H1 (cell line): ENCODE measurements at regions not wholly inside any gene's neighbourhood (a gene's known extent, or its start where the extent isn't known, plus 50 kb on each side); places are given as distances from the start of the nearest gene placed in this dataset.
"Not testable (repeated sequence)": the region's sequence is repeated elsewhere in the genome, so short reads cannot be mapped to it uniquely, and the experiment has no call there.

Experiments used
- CTCF ChIA-PET: fragments of 300-600 bp; sonication (Branson Sonifier 250); formaldehyde crosslinking; loops from one replicate; lab custom pipeline; 2021; ENCODE audit not compliant: partially characterized antibody; lab: Charles Lee
- POLR2A ChIA-PET: fragments of 300-600 bp; sonication (Branson Sonifier 250); formaldehyde crosslinking; loops from one replicate; lab custom pipeline; 2021; ENCODE audit warnings: inconsistent platforms; ENCODE audit not compliant: partially characterized antibody; lab: Charles Lee
- DNase-seq, 2 experiments: peaks; one replicate each; pipeline versions ENCODE4 v3.0.0 to v3.0.0-alpha.2; 2010 to 2022; ENCODE audit warnings: low spot score in 2 of 2, low read depth in 1 of 2, mixed read lengths in 1 of 2
- FAIRE-seq: peaks from 2 replicates; lab custom pipeline; 2011; peaks lifted over from hg19 to GRCh38; lab: Jason Lieb, UNC
- H2AFZ ChIP-seq: 2 replicates; pipeline ENCODE4 v1.8.1; 2012; ENCODE audit warnings: low read length, inconsistent platforms
- H2AK5ac ChIP-seq: 2 replicates; pipeline ENCODE4 v1.6.1; 2013; ENCODE audit warnings: low read depth, low read length
- H2BK120ac ChIP-seq: replicated peaks from 2 replicates; pipeline ENCODE3; 2013; ENCODE audit warnings: low read depth, low read length, inconsistent platforms
- H2BK12ac ChIP-seq: 2 replicates; pipeline ENCODE4 v1.6.1; 2013; ENCODE audit warnings: low read depth, low read length
- H2BK15ac ChIP-seq: 2 replicates; pipeline ENCODE4 v1.6.1; 2013; ENCODE audit warnings: low read length
- H2BK20ac ChIP-seq: 2 replicates; pipeline ENCODE4 v1.6.1; 2013; ENCODE audit warnings: low read length
- H2BK5ac ChIP-seq: 2 replicates; pipeline ENCODE4 v1.6.1; 2013; ENCODE audit warnings: low read depth, low read length
- H3K14ac ChIP-seq: 2 replicates; pipeline ENCODE4 v1.6.1; 2013; ENCODE audit warnings: inconsistent platforms; ENCODE audit not compliant: insufficient read length
- H3K18ac ChIP-seq: 2 replicates; pipeline ENCODE4 v1.6.1; 2013; ENCODE audit warnings: low read length; ENCODE audit errors: extremely low read depth
- H3K23ac ChIP-seq: 2 replicates; pipeline ENCODE4 v1.6.1; 2013; ENCODE audit warnings: inconsistent platforms; ENCODE audit not compliant: insufficient read length
- H3K23me2 ChIP-seq: 2 replicates; pipeline ENCODE4 v1.6.1; 2013; ENCODE audit warnings: low read depth, low read length
- H3K27ac ChIP-seq: 2 replicates; pipeline ENCODE4 v1.6.1; 2011; ENCODE audit warnings: low read depth, low read length, inconsistent platforms
- H3K27me3 ChIP-seq, 4 experiments: replicated peaks in 1 of 4; 1 replicate in 1 of 4; 2 replicates in 3 of 4; pipeline versions ENCODE4 v1.6.1 to v1.8.1; 2011 to 2013; ENCODE audit warnings: low read length in 3 of 4, mild to moderate bottlenecking in 3 of 4, inconsistent platforms in 2 of 4, mixed read lengths in 2 of 4, moderate library complexity in 1 of 4; ENCODE audit not compliant: control insufficient read depth in 3 of 4, insufficient read depth in 3 of 4; ENCODE audit errors: extremely low read depth in 1 of 4
- H3K36me3 ChIP-seq, 4 experiments: 2 replicates each; pipeline versions ENCODE4 v1.6.1 to v1.8.1; 2011 to 2013; ENCODE audit warnings: mild to moderate bottlenecking in 4 of 4, low read length in 3 of 4, moderate library complexity in 2 of 4, control low read depth in 1 of 4, inconsistent platforms in 1 of 4; ENCODE audit not compliant: insufficient read depth in 4 of 4, control insufficient read depth in 2 of 4
- H3K4ac ChIP-seq: replicated peaks from 2 replicates; pipeline ENCODE3; 2013; ENCODE audit warnings: low read length, low read depth, mixed read lengths, inconsistent platforms; ENCODE audit not compliant: insufficient read length
- H3K4me1 ChIP-seq, 4 experiments: replicated peaks in 1 of 4; 1 replicate in 1 of 4; 2 replicates in 3 of 4; pipeline versions ENCODE4 v1.6.1 to v1.8.1; 2011 to 2013; ENCODE audit warnings: low read length in 3 of 4, inconsistent platforms in 2 of 4, mixed read lengths in 1 of 4; ENCODE audit not compliant: insufficient read depth in 4 of 4, control insufficient read depth in 3 of 4
- H3K4me2 ChIP-seq, 2 experiments: 2 replicates each; pipeline versions ENCODE4 v1.6.1 to v1.8.1; 2011 to 2013; ENCODE audit warnings: low read depth in 2 of 2, low read length in 2 of 2, control low read depth in 1 of 2, inconsistent platforms in 1 of 2, mild to moderate bottlenecking in 1 of 2; ENCODE audit not compliant: insufficient read depth in 1 of 2
- H3K4me3 ChIP-seq, 4 experiments: fragments of 200-600, 300-600 bp in 1 of 4; sonication (generic), shearing (Covaris generic), sonication (Bioruptor Twin) in 1 of 4; 2 replicates each; pipeline versions ENCODE4 v1.5.1 to v1.8.1; 2011 to 2016; ENCODE audit warnings: low read length in 4 of 4, low read depth in 3 of 4, control low read depth in 2 of 4, inconsistent platforms in 2 of 4, mild to moderate bottlenecking in 2 of 4, mixed read lengths in 1 of 4, moderate library complexity in 1 of 4; ENCODE audit not compliant: insufficient read depth in 2 of 4; ENCODE audit errors: extremely low read depth in 1 of 4
- H3K56ac ChIP-seq: replicated peaks from 2 replicates; pipeline ENCODE3; 2013; ENCODE audit warnings: low read depth, mild to moderate bottlenecking, mixed read lengths, low read length, inconsistent platforms; ENCODE audit not compliant: insufficient read length
- H3K79me1 ChIP-seq: 2 replicates; pipeline ENCODE4 v1.6.1; 2013; ENCODE audit warnings: low read depth, low read length, control low read depth
- H3K79me2 ChIP-seq, 2 experiments: 2 replicates each; pipeline versions ENCODE4 v1.6.1 to v1.8.1; 2012 to 2013; ENCODE audit warnings: low read length in 2 of 2, mild to moderate bottlenecking in 2 of 2, inconsistent platforms in 1 of 2; ENCODE audit not compliant: insufficient read depth in 2 of 2, control insufficient read depth in 1 of 2
- H3K9ac ChIP-seq, 4 experiments: replicated peaks in 1 of 4; 1 replicate in 1 of 4; 2 replicates in 3 of 4; pipeline versions ENCODE4 v1.6.1 to v1.8.1; 2011 to 2013; ENCODE audit warnings: low read depth in 3 of 4, low read length in 3 of 4, control low read depth in 2 of 4, mild to moderate bottlenecking in 2 of 4, moderate library complexity in 2 of 4, inconsistent platforms in 1 of 4; ENCODE audit errors: extremely low read depth in 1 of 4
- H3K9me3 ChIP-seq, 2 experiments: 2 replicates each; pipeline versions ENCODE4 v1.6.1 to v1.8.1; 2012 to 2013; ENCODE audit warnings: mild to moderate bottlenecking in 2 of 2, moderate library complexity in 2 of 2, control low read depth in 1 of 2, inconsistent platforms in 1 of 2, low read depth in 1 of 2, low read length in 1 of 2, mixed read lengths in 1 of 2; ENCODE audit not compliant: insufficient read depth in 2 of 2
- H4K20me1 ChIP-seq, 2 experiments: replicated peaks in 1 of 2; 2 replicates each; pipeline versions ENCODE3 to v1.8.1; 2011 to 2013; ENCODE audit warnings: inconsistent platforms in 2 of 2, low read length in 2 of 2, mild to moderate bottlenecking in 1 of 2; ENCODE audit not compliant: insufficient read depth in 2 of 2, control insufficient read depth in 1 of 2
- H4K5ac ChIP-seq: 2 replicates; pipeline ENCODE4 v1.6.1; 2013; ENCODE audit warnings: low read length, low read depth, mixed read lengths, inconsistent platforms; ENCODE audit not compliant: insufficient read length
- H4K8ac ChIP-seq: 2 replicates; pipeline ENCODE4 v1.8.0; 2013; ENCODE audit warnings: mild to moderate bottlenecking, moderate library complexity, low read length, inconsistent platforms; ENCODE audit not compliant: insufficient read depth; ENCODE audit errors: extremely low read depth
- H4K91ac ChIP-seq: replicated peaks from 2 replicates; pipeline ENCODE3; 2013; ENCODE audit warnings: low read length, mixed read lengths, inconsistent platforms; ENCODE audit not compliant: insufficient read length
- WGBS, 2 experiments: shearing (Covaris generic) in 1 of 2; methylation state at CpG; one replicate each; pipeline versions ENCODE4 v1.1.6 to v1.1.7; 2013 to 2015; ENCODE audit warnings: low lambda C conversion rate in 2 of 2, mixed read lengths in 2 of 2, inconsistent platforms in 1 of 2, low coverage in 1 of 2, missing lambda C conversion rate in 1 of 2; ENCODE audit not compliant: insufficient replicate concordance in 2 of 2, insufficient coverage in 1 of 2, insufficient read length in 1 of 2; ENCODE audit errors: extremely low coverage in 1 of 2, missing lambda C conversion rate in 1 of 2; 5-methylcytosine and 5-hydroxymethylcytosine counted together

- H4K91ac ChIP-seq, H3K9me3 ChIP-seq, H3K27me3 ChIP-seq, H2BK20ac ChIP-seq, H2AFZ ChIP-seq, H3K79me2 ChIP-seq, H3K79me1 ChIP-seq, POLR2A ChIA-PET, H2BK5ac ChIP-seq, H4K20me1 ChIP-seq, H2BK120ac ChIP-seq, H3K14ac ChIP-seq, H3K27ac ChIP-seq, H3K4ac ChIP-seq, CTCF ChIA-PET, H2BK12ac ChIP-seq, DNase-seq, H3K36me3 ChIP-seq, H2BK15ac ChIP-seq, H4K5ac ChIP-seq, H2AK5ac ChIP-seq, H3K4me2 ChIP-seq, FAIRE-seq, H3K56ac ChIP-seq, H3K9ac ChIP-seq, H3K23ac ChIP-seq, H3K4me1 ChIP-seq, H3K4me3 ChIP-seq, H3K23me2 ChIP-seq, H3K18ac ChIP-seq, H4K8ac ChIP-seq: not testable (repeated sequence)
- WGBS, 2 experiments, result 97% methylated on average over 2 of the region's 2 CpGs; no CpG with 5 or more reads in 1 of the 2 experiments
These were observed 89.9 kb upstream of the ZNF608 start for GRCh38 chr5:124836314-124836713.
